ENCODE measurements at regions not wholly inside any gene's neighbourhood (a gene's known extent, or its start where the extent isn't known, plus 50 kb on each side); places are given as distances from the start of the nearest gene placed in this dataset.
"Not testable (repeated sequence)": the region's sequence is repeated elsewhere in the genome, so short reads cannot be mapped to it uniquely, and the experiment has no call there.

GRCh38 chr9:86507212-86507630 is 153.0 kb upstream of the TUT7 start:
- in situ Hi-C loops (cut with HindIII; ENCODE audit: low sequenced_read_pairs) = no loop called here

- in situ Hi-C loops (cut with HindIII; ENCODE audit: low sequenced_read_pairs) = no loop called here
These were observed 149.7 kb upstream of the TUT7 start for GRCh38 chr9:86503942-86504341.

- in situ Hi-C loops (cut with HindIII; ENCODE audit: low sequenced_read_pairs) = no loop called here
These were observed 149.1 kb upstream of the TUT7 start for GRCh38 chr9:86503314-86503713.

GRCh38 chr9:86500667-86501435 is 146.6 kb upstream of the TUT7 start:
- in situ Hi-C loops (cut with HindIII; ENCODE audit: low sequenced_read_pairs) = no loop called here

GRCh38 chr9:86500031-86500430 is 145.8 kb upstream of the TUT7 start:
- in situ Hi-C loops (cut with HindIII; ENCODE audit: low sequenced_read_pairs) = no loop called here

GRCh38 chr9:86494644-86495111 is 140.5 kb upstream of the TUT7 start:
- in situ Hi-C loops (cut with HindIII; ENCODE audit: low sequenced_read_pairs) = no loop called here

GRCh38 chr9:86491468-86492266 is 137.5 kb upstream of the TUT7 start:
- in situ Hi-C loops (cut with HindIII; ENCODE audit: low sequenced_read_pairs) = no loop called here

GRCh38 chr9:86488794-86489193 is 134.6 kb upstream of the TUT7 start:
- in situ Hi-C loops (cut with HindIII; ENCODE audit: low sequenced_read_pairs) = no loop called here

- in situ Hi-C loops (cut with HindIII; ENCODE audit: low sequenced_read_pairs) = no loop called here
These were observed 134.1 kb upstream of the TUT7 start for GRCh38 chr9:86488345-86488744.

GRCh38 chr9:86487838-86488233 is 133.6 kb upstream of the TUT7 start:
- in situ Hi-C loops (cut with HindIII; ENCODE audit: low sequenced_read_pairs) = no loop called here

- in situ Hi-C loops (cut with HindIII; ENCODE audit: low sequenced_read_pairs) = no loop called here
These were observed 133.0 kb upstream of the TUT7 start for GRCh38 chr9:86486891-86487837.

- in situ Hi-C loops (cut with HindIII; ENCODE audit: low sequenced_read_pairs) = no loop called here
These were observed 131.1 kb upstream of the TUT7 start for GRCh38 chr9:86485359-86485758.

- in situ Hi-C loops (cut with HindIII; ENCODE audit: low sequenced_read_pairs) = no loop called here
These were observed 129.3 kb upstream of the TUT7 start for GRCh38 chr9:86483496-86483895.

- in situ Hi-C loops (cut with HindIII; ENCODE audit: low sequenced_read_pairs) = no loop called here
These were observed 127.3 kb upstream of the TUT7 start for GRCh38 chr9:86481466-86481865.

GRCh38 chr9:86475255-86475654 is 121.0 kb upstream of the TUT7 start:
- in situ Hi-C loops (cut with HindIII; ENCODE audit: low sequenced_read_pairs) = not testable (repeated sequence)

- in situ Hi-C loops (cut with HindIII; ENCODE audit: low sequenced_read_pairs) = no loop called here
These were observed 117.1 kb upstream of the TUT7 start for GRCh38 chr9:86471171-86471815.

- in situ Hi-C loops (cut with HindIII; ENCODE audit: low sequenced_read_pairs) = no loop called here
These were observed 116.1 kb upstream of the TUT7 start for GRCh38 chr9:86470326-86470725.

GRCh38 chr9:86469476-86470250 is 115.5 kb upstream of the TUT7 start:
- in situ Hi-C loops (cut with HindIII; ENCODE audit: low sequenced_read_pairs) = no loop called here

GRCh38 chr9:86464242-86464641 is 110.0 kb upstream of the TUT7 start:
- in situ Hi-C loops (cut with HindIII; ENCODE audit: low sequenced_read_pairs) = no loop called here
